ENCODE measurements at regions not wholly inside any gene's neighbourhood (a gene's known extent, or its start where the extent isn't known, plus 50 kb on each side); places are given as distances from the start of the nearest gene placed in this dataset.

DNA sequence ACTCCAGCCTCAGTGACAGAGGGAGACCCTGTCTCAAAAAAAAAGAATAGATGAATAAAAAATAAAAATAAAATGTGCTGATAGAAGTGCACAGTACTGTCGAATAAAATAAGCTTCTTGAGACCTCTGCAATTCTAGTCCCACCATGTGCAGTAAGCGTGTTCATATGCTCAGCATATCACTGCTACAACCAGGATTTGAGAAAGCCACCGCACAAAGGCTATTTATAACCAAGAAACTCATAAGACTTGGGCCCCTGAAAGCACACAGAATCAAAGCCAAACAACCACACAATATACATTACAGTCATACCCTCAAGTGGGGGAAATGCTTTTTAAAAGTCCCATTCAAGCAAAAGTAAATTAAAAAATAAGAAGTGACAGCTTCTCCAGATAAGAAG lies 56.5 kb upstream of the FXR1 start:
- Histone ChIP-seq H3K36me3 (no peaks in the 10 kb centered on the region), H3K9me3 (no peaks in the 10 kb centered on the region), H3K4me1 (no peaks in the 10 kb centered on the region), H3K4me3 (no peak overlapping the region), H3K27me3 (no peaks in the 10 kb centered on the region), H3K27ac (no peak overlapping the region)
- TF ChIP-seq POLR2A (IDR thresholded peaks at IDR 0.05): no peak
- TF ChIP-seq, protein P1, sequence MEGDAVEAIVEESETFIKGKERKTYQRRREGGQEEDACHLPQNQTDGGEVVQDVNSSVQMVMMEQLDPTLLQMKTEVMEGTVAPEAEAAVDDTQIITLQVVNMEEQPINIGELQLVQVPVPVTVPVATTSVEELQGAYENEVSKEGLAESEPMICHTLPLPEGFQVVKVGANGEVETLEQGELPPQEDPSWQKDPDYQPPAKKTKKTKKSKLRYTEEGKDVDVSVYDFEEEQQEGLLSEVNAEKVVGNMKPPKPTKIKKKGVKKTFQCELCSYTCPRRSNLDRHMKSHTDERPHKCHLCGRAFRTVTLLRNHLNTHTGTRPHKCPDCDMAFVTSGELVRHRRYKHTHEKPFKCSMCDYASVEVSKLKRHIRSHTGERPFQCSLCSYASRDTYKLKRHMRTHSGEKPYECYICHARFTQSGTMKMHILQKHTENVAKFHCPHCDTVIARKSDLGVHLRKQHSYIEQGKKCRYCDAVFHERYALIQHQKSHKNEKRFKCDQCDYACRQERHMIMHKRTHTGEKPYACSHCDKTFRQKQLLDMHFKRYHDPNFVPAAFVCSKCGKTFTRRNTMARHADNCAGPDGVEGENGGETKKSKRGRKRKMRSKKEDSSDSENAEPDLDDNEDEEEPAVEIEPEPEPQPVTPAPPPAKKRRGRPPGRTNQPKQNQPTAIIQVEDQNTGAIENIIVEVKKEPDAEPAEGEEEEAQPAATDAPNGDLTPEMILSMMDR (IDR thresholded peaks at IDR 0.05): no peak
- DNase-seq: no peak

DNA sequence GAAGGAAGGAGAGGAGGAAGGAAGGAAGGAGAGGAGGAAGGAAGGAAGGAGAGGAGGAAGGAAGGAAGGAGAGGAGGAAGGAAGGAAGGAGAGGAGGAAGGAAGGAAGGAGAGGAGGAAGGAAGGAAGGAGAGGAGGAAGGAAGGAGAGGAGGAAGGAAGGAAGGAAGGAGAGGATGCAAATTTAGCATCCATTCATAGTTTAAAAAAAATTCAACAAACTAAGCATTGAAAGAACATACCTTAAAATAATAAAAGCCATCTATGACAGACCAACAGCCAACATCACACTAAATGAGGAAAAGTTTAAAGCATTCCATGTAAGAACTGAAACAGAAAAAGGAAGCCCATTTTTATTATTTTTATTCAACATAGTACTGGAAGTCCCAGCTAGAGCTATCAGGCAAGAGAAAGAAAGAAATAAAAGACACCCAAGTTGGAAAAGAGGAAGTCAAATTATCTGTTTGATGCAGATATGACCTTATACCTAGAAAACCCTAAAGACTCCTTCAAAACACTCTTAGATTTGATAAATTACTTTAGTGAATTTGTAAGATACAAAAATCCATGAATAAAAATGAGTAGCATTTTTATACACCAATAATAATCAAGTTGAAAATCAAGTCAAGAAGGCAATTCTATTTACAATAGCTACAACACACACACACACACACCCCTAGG lies 52.2 kb upstream of the FXR1 start:
- Histone ChIP-seq H3K27me3 (no peaks in the 10 kb centered on the region), H3K9me3 (no peaks in the 10 kb centered on the region), H3K4me3 (no peak overlapping the region), H3K4me1 (no peaks in the 10 kb centered on the region), H3K27ac (no peak overlapping the region), H3K36me3 (no peaks in the 10 kb centered on the region)
- no peak for DNase-seq
- TF ChIP-seq, protein P1 (IDR thresholded peaks at IDR 0.05): no peak
- no peak for TF ChIP-seq POLR2A (IDR thresholded peaks at IDR 0.05)

Data from Peyer's patch (tissue), 4 donors.